ENCODE measurements at regions not wholly inside any gene's neighbourhood (a gene's known extent, or its start where the extent isn't known, plus 50 kb on each side); places are given as distances from the start of the nearest gene placed in this dataset.

DNA sequence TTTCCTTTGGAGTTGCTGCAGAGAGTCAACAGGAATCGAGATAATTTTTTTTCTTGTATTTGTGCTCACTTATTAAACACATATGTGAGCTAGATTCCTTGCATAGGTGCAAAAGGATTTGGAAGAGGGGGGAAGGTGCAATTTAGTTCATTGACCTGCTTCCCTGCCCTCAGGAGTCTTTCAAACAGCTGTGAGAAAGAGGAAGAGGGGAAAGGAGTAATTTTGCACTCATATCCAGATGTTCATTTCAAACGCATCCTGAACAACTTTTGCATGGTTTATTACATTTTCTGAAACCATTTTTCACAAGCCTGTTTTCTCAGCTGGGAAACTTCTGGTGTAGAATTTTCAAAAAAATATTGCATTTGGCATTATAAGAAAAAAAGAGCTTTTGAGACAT lies 795.0 kb downstream of the MAFB start:
- Mint-ChIP-seq H3K9me3 (peaks cover 0 to 10% (median 2%) of the 10 kb centered on the region in 7 donors), H3K4me3 (no peak overlapping the region), H3K27me3 (no peaks in the 10 kb centered on the region), H3K27ac (no peak overlapping the region), H3K4me1 (no peaks in the 10 kb centered on the region), H3K36me3 (no peaks in the 10 kb centered on the region)
- Histone ChIP-seq H3K9me3 (ENCODE audit: control insufficient read depth in 2 of 2, low read length in 2 of 2) (no peaks in the 10 kb centered on the region), H3K4me3 (ENCODE audit: low read depth, low read length) (no peak overlapping the region), H3K4me1 (ENCODE audit: control insufficient read depth, insufficient read depth, low read length, poor library complexity, severe bottlenecking) (no peaks in the 10 kb centered on the region), H3K27ac (ENCODE audit: insufficient read depth, low read length, poor library complexity, severe bottlenecking) (no peak overlapping the region), H3K27me3 (ENCODE audit: control insufficient read depth, insufficient read depth, low read length) (no peaks in the 10 kb centered on the region), H3K36me3 (ENCODE audit: control insufficient read depth, insufficient read depth, low read length) (no peaks in the 10 kb centered on the region)
- DNase-seq (no peak), ATAC-seq (ENCODE audit: low read depth in 2 of 2) (no peak)

DNA sequence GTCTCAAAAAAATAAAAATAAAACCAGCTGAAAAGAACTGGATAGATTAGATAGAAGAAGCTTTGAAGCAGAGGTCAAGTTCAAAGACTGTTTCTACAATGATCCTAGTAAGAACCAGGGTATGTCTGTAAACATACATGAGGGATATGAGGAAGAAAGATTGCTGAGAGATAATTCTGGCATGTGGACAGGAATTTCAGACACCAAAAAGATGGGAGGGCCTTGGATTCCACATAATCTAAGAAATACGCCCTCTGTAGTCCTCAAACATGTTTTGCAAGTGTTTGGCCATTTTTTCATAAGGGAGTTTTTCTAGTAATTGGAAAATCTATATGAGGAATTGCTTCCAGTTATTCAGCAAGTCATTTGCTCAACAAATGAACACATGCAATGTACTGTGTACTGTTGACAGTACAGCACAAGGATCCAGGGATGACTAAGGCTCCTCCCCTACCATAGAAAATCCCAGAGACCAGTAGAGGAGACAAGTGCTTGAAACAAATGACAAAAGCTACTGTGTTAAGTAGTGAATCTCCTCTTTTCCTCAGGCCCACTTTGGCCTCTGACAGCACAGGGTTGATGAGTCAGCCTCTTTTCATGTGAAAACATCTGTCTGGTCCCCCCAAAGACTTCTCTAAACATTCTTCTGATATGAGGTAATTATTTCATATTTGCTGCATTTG lies 795.9 kb downstream of the MAFB start:
- Histone ChIP-seq H3K4me1 (ENCODE audit: control insufficient read depth, insufficient read depth, low read length, poor library complexity, severe bottlenecking) (no peaks in the 10 kb centered on the region), H3K36me3 (ENCODE audit: control insufficient read depth, insufficient read depth, low read length) (no peaks in the 10 kb centered on the region), H3K4me3 (ENCODE audit: low read depth, low read length) (no peak overlapping the region), H3K27me3 (ENCODE audit: control insufficient read depth, insufficient read depth, low read length) (no peaks in the 10 kb centered on the region), H3K27ac (ENCODE audit: insufficient read depth, low read length, poor library complexity, severe bottlenecking) (no peak overlapping the region), H3K9me3 (ENCODE audit: control insufficient read depth in 2 of 2, low read length in 2 of 2) (no peaks in the 10 kb centered on the region)
- peaks cover under 1% of the 10 kb centered on the region for H3K27me3 Mint-ChIP-seq
- H3K36me3 Mint-ChIP-seq: no peaks in the 10 kb centered on the region
- no peak overlapping the region for H3K4me3 Mint-ChIP-seq
- ATAC-seq (ENCODE audit: low read depth in 2 of 2): no peak
- H3K27ac Mint-ChIP-seq: no peak overlapping the region
- H3K4me1 Mint-ChIP-seq: no peaks in the 10 kb centered on the region
- H3K9me3 Mint-ChIP-seq: peaks cover 0 to 10% (median 2%) of the 10 kb centered on the region in 7 donors
- DNase-seq: no peak

- H3K9me3 Mint-ChIP-seq: peaks cover 0 to 5% (median 0%) of the 10 kb centered on the region in 7 donors
- no peaks in the 10 kb centered on the region for H3K36me3 ChIP-seq (ENCODE audit: control insufficient read depth, insufficient read depth, low read length)
- no peak overlapping the region for H3K27ac ChIP-seq (ENCODE audit: insufficient read depth, low read length, poor library complexity, severe bottlenecking)
- no peaks in the 10 kb centered on the region for H3K9me3 ChIP-seq (ENCODE audit: control insufficient read depth in 2 of 2, low read length in 2 of 2)
- no peak overlapping the region for H3K27ac Mint-ChIP-seq
- no peak overlapping the region for H3K4me3 ChIP-seq (ENCODE audit: low read depth, low read length)
- no peaks in the 10 kb centered on the region for H3K4me1 ChIP-seq (ENCODE audit: control insufficient read depth, insufficient read depth, low read length, poor library complexity, severe bottlenecking)
- DNase-seq (no peak), ATAC-seq (ENCODE audit: low read depth in 2 of 2) (no peak)
- no peaks in the 10 kb centered on the region for H3K27me3 ChIP-seq (ENCODE audit: control insufficient read depth, insufficient read depth, low read length)
- H3K4me1 Mint-ChIP-seq: no peaks in the 10 kb centered on the region
- H3K27me3 Mint-ChIP-seq: peaks cover 5% of the 10 kb centered on the region
- H3K4me3 Mint-ChIP-seq: no peak overlapping the region
- H3K36me3 Mint-ChIP-seq: no peaks in the 10 kb centered on the region
Observed at GRCh38 chr20:39890697-39891096, 798.3 kb downstream of the MAFB start.

DNA sequence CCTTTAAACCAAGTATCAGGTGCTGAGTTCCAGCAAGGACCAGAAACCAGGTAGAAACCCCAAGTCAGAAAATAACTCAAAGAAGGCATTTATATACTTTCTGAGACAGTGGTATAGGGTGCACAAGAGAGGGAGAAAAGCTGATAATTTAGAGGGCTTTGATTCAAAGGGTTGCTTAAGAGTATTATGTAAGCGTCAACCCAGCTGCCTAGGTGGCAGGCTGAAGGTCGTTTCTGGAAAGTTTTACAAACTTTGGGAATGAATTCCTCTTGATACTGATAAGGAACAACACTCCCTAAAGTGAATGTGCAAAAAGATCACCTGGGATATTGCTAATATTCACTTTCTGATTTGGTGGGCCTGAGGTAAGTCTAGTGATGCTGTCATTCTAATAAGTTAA lies 800.7 kb downstream of the MAFB start:
- Mint-ChIP-seq H3K4me3 (no peak overlapping the region), H3K36me3 (no peaks in the 10 kb centered on the region), H3K27me3 (peaks cover 5% of the 10 kb centered on the region), H3K4me1 (no peaks in the 10 kb centered on the region), H3K9me3 (peaks cover 0 to 3% (median 0%) of the 10 kb centered on the region in 7 donors), H3K27ac (no peak overlapping the region)
- H3K9me3 ChIP-seq (ENCODE audit: control insufficient read depth in 2 of 2, low read length in 2 of 2): no peaks in the 10 kb centered on the region
- no peaks in the 10 kb centered on the region for H3K36me3 ChIP-seq (ENCODE audit: control insufficient read depth, insufficient read depth, low read length)
- DNase-seq (no peak), ATAC-seq (ENCODE audit: low read depth in 2 of 2) (no peak)
- no peaks in the 10 kb centered on the region for H3K27me3 ChIP-seq (ENCODE audit: control insufficient read depth, insufficient read depth, low read length)
- H3K27ac ChIP-seq (ENCODE audit: insufficient read depth, low read length, poor library complexity, severe bottlenecking): no peak overlapping the region
- H3K4me3 ChIP-seq (ENCODE audit: low read depth, low read length): no peak overlapping the region
- H3K4me1 ChIP-seq (ENCODE audit: control insufficient read depth, insufficient read depth, low read length, poor library complexity, severe bottlenecking): no peaks in the 10 kb centered on the region

DNA sequence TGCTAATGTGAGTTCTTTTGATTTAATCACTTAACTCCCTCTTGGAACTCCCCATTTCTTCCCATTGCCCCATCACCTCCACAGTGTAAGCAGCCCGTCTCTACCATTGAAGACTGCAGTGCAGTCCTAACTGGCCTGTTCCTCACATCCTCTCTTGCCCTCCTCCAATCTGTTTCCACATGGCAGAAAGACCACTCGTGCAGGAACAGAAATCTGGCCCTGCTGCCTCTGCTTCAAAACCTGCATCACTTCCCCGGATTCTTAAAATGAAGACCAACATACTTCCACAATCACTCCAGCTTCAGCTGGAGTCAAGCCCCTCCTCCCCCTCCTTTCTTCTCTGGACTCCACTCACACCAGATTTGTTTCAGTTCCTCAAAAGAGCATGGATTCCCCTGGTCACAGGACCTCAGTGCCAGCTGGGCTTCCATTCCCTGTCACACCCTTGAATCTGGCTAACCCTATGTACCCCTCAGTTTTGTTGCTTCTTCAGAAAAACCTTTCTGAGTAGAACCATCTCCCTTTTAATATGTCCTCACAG lies 802.3 kb downstream of the MAFB start:
- H3K27ac Mint-ChIP-seq: no peak overlapping the region
- Histone ChIP-seq H3K4me1 (ENCODE audit: control insufficient read depth, insufficient read depth, low read length, poor library complexity, severe bottlenecking) (no peaks in the 10 kb centered on the region), H3K9me3 (ENCODE audit: control insufficient read depth in 2 of 2, low read length in 2 of 2) (no peaks in the 10 kb centered on the region), H3K36me3 (ENCODE audit: control insufficient read depth, insufficient read depth, low read length) (no peaks in the 10 kb centered on the region), H3K4me3 (ENCODE audit: low read depth, low read length) (no peak overlapping the region), H3K27me3 (ENCODE audit: control insufficient read depth, insufficient read depth, low read length) (no peaks in the 10 kb centered on the region), H3K27ac (ENCODE audit: insufficient read depth, low read length, poor library complexity, severe bottlenecking) (no peak overlapping the region)
- no peaks in the 10 kb centered on the region for H3K4me1 Mint-ChIP-seq
- no peak for ATAC-seq (ENCODE audit: low read depth in 2 of 2)
- H3K9me3 Mint-ChIP-seq: peaks cover 0 to 2% (median 0%) of the 10 kb centered on the region in 7 donors
- no peaks in the 10 kb centered on the region for H3K36me3 Mint-ChIP-seq
- H3K27me3 Mint-ChIP-seq: peaks cover 5% of the 10 kb centered on the region
- H3K4me3 Mint-ChIP-seq: no peak overlapping the region
- no peak for DNase-seq

GRCh38 chr20:39885975-39886649 lies 802.9 kb downstream of the MAFB start:
- no peak overlapping the region for H3K27ac ChIP-seq (ENCODE audit: insufficient read depth, low read length, poor library complexity, severe bottlenecking)
- Mint-ChIP-seq H3K27me3 (peaks cover 5% of the 10 kb centered on the region), H3K4me1 (no peaks in the 10 kb centered on the region), H3K27ac (no peak overlapping the region), H3K9me3 (peaks cover 0 to 2% (median 0%) of the 10 kb centered on the region in 7 donors), H3K4me3 (no peak overlapping the region), H3K36me3 (no peaks in the 10 kb centered on the region)
- H3K4me1 ChIP-seq (ENCODE audit: control insufficient read depth, insufficient read depth, low read length, poor library complexity, severe bottlenecking): no peaks in the 10 kb centered on the region
- DNase-seq (peak in 1 of 3 donors; percentile 2), ATAC-seq (ENCODE audit: low read depth in 2 of 2) (no peak)
- H3K27me3 ChIP-seq (ENCODE audit: control insufficient read depth, insufficient read depth, low read length): no peaks in the 10 kb centered on the region
- no peaks in the 10 kb centered on the region for H3K9me3 ChIP-seq (ENCODE audit: control insufficient read depth in 2 of 2, low read length in 2 of 2)
- no peaks in the 10 kb centered on the region for H3K36me3 ChIP-seq (ENCODE audit: control insufficient read depth, insufficient read depth, low read length)
- H3K4me3 ChIP-seq (ENCODE audit: low read depth, low read length): no peak overlapping the region

DNA sequence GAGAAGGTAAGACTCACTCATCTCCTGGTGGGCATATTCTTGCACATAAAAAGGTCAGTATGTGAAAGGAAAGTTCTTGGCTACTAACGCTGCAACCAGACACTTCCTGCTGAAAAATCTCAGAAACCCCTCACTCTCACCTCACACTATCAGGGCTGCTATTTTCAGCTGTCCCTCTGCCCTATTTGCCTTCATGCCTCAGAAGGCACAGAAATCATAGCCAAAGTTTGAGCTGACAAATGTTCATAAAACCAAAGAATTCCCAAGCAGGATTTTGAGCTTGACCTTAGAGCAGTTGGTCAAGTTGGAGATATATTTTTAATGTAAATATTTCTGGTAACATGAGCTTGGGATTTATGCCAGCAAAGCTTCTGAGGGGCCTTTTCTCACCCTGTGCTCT lies 806.2 kb downstream of the MAFB start:
- Histone ChIP-seq H3K4me3 (ENCODE audit: low read depth, low read length) (no peak overlapping the region), H3K36me3 (ENCODE audit: control insufficient read depth, insufficient read depth, low read length) (no peaks in the 10 kb centered on the region), H3K27me3 (ENCODE audit: control insufficient read depth, insufficient read depth, low read length) (no peaks in the 10 kb centered on the region), H3K4me1 (ENCODE audit: control insufficient read depth, insufficient read depth, low read length, poor library complexity, severe bottlenecking) (no peaks in the 10 kb centered on the region), H3K9me3 (ENCODE audit: control insufficient read depth in 2 of 2, low read length in 2 of 2) (no peaks in the 10 kb centered on the region), H3K27ac (ENCODE audit: insufficient read depth, low read length, poor library complexity, severe bottlenecking) (no peak overlapping the region)
- DNase-seq (no peak), ATAC-seq (ENCODE audit: low read depth in 2 of 2) (no peak)
- H3K9me3 Mint-ChIP-seq: peaks cover 0 to 4% (median 1%) of the 10 kb centered on the region in 7 donors
- H3K4me1 Mint-ChIP-seq: no peaks in the 10 kb centered on the region
- no peaks in the 10 kb centered on the region for H3K36me3 Mint-ChIP-seq
- H3K4me3 Mint-ChIP-seq: no peak overlapping the region
- peaks cover 1% of the 10 kb centered on the region for H3K27me3 Mint-ChIP-seq
- H3K27ac Mint-ChIP-seq: no peak overlapping the region

- Mint-ChIP-seq H3K27me3 (no peaks in the 10 kb centered on the region), H3K27ac (no peak overlapping the region), H3K9me3 (peaks cover 0 to 4% (median 1%) of the 10 kb centered on the region in 7 donors), H3K4me3 (no peak overlapping the region), H3K4me1 (no peaks in the 10 kb centered on the region), H3K36me3 (no peaks in the 10 kb centered on the region)
- Histone ChIP-seq H3K9me3 (ENCODE audit: control insufficient read depth in 2 of 2, low read length in 2 of 2) (no peaks in the 10 kb centered on the region), H3K4me1 (ENCODE audit: control insufficient read depth, insufficient read depth, low read length, poor library complexity, severe bottlenecking) (no peaks in the 10 kb centered on the region), H3K27ac (ENCODE audit: insufficient read depth, low read length, poor library complexity, severe bottlenecking) (no peak overlapping the region), H3K36me3 (ENCODE audit: control insufficient read depth, insufficient read depth, low read length) (no peaks in the 10 kb centered on the region), H3K27me3 (ENCODE audit: control insufficient read depth, insufficient read depth, low read length) (no peaks in the 10 kb centered on the region), H3K4me3 (ENCODE audit: low read depth, low read length) (no peak overlapping the region)
- DNase-seq (no peak), ATAC-seq (ENCODE audit: low read depth in 2 of 2) (no peak)
Observed at GRCh38 chr20:39880890-39881289, 808.1 kb downstream of the MAFB start.

Data from CD4-positive, CD25-positive, alpha-beta regulatory T cell (primary cell).